NCI-H460 (cell line): ENCODE measurements at regions not wholly inside any gene's neighbourhood (a gene's known extent, or its start where the extent isn't known, plus 50 kb on each side); places are given as distances from the start of the nearest gene placed in this dataset.
"Not testable (repeated sequence)": the region's sequence is repeated elsewhere in the genome, so short reads cannot be mapped to it uniquely, and the experiment has no call there.

ENCODE experiments used
- DNase-seq: peaks from one replicate; pipeline ENCODE4 v3.0.0-alpha.2; 2016; ENCODE audit warnings: low read depth; ENCODE audit errors: extremely low read depth

DNA sequence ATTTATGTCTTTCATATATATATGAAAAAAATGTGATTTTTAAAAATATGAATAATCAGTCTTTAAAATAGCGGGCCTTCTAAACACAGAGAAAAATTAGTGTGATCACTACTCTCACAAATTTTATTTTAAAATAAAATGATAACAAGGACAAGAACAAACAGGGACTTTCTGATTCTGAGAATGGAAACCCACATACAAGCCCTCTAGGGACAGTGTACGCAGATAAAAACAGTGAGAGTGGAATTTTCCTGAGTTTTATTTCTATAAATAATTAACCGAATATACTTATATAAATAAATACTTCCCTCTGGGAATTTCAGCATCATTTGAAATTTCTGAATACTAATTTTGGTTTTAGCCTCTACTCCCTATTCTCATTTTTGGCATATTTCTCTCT is 201.4 kb upstream of the CBLB start:
- no peak for DNase-seq

DNA sequence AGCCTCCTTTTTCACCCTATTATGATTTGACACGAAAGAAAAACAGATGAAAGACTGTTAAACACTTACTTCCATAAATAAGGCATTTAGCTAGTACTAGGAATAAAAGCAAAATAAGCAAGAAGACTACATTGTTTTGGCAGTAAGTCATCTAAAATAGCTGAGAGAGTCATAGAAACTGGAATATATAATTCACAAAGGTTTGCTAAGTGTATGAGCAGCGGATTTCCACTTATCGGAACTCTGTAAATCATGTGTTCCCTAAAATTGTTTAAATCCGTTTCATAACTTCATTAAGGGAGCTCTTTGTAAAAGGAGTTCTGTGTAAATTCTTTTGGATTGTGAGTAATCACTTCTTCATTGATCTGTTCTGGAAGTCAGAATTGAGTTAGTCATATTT is 202.5 kb upstream of the CBLB start:
- no peak for DNase-seq

DNA sequence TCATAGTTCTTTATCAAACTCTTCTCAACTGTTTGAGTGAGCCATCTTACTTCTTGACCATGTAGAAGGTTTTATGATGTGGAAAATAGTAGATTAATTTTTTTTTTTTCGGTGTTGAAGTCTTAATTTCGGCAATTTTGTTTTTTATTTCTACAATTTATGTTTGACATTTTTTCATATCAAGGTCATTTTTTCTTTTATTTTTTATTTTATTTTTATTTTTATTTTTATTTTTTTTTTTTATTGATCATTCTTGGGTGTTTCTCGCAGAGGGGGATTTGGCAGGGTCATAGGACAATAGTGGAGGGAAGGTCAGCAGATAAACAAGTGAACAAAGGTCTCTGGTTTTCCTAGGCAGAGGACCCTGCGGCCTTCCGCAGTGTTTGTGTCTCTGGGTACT is 203.8 kb upstream of the CBLB start:
- DNase-seq, result not testable (repeated sequence)

DNA sequence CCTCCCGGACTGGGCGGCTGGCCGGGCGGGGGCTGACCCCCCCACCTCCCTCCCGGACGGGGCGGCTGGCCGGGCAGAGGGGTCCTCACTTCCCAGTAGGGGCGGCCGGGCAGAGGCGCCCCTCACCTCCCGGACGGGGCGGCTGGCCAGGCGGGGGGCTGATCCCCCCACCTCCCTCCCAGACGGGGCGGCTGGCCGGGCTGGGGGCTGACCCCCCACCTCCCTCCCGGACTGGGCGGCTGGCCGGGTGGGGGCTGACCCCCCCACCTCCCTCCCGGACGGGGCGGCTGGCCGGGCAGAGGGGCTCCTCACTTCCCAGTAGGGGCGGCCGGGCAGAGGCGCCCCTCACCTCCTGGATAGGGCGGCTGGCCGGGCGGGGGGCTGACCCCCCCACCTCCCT is 205.0 kb upstream of the CBLB start:
- DNase-seq, result not testable (repeated sequence)

DNA sequence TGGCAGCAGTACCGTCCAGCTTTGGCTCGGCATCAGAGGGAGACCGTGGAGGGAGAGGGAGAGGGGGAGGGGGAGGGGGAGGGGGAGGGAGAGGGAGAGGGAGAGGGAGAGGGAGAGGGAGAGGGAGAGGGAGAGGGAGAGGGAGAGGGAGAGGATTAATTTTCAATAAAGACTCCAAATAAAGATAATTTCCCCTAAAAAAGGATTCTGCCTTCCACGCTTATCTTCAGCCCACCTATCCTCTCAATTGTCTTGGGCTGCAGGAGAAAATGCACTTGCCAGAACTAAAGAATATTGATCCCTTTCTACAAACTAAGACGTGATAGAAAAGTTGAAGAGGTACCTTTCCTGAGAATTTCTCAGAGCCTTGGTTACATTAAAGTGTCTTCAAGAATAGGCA is 206.9 kb upstream of the CBLB start:
- DNase-seq, result not testable (repeated sequence)

DNA sequence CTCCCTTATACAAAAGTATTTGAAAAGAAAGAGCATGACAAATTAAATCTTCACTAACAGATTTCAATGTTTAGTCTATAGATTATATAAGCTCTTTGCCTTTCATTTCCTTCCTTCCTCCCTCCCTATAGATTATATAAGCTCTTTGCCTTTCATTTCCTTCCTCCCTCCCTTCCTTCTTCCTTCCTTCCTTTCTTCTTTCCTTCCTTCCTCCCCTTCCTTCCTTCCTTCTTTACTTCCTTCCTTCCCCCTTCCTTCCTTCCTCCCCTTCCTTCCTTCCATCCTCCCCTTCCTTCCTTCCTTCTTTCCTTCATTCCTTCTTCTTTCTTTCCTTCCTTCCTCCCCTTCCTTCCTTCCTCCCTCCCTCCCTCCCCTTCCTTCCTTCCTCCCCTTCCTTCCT is 209.8 kb upstream of the CBLB start:
- DNase-seq, result no peak

DNA sequence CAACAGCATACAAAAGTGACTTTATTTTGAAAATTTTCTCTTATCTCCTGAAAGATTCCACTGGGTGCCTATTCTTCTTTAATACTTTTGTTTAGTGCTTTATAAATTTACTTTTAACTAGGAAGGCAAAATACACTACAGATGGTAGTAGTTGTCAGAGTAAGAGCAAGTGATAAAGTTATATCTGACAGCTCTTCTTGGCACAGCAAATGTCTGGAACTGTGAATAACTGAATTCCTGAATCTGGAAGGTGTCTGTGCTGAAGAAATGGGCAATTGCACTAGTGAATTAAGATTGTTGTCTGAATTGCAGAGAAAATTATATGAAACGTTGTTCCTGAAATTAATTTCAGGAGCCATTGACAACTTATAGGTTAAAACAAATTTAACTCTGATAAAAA is 213.8 kb upstream of the CBLB start:
- DNase-seq, result no peak

DNA sequence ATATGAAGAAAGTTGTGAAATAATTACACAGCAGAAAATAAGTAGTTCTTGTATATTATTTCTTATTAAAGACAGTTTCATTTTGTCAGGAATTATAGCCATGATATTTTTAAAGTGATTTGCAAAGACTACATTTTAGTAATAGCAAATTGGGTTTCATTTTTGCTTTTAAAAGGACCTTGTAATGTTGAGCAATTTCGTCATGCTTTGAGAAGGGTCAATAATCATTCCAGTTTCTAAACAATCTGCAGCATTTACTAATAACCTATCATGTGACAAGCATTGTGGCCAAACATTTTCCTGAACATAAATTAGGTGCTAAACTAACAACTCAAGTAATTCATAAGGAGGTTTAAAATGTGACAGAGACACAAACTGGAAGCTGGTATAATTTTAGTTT is 214.4 kb upstream of the CBLB start:
- no peak for DNase-seq

DNA sequence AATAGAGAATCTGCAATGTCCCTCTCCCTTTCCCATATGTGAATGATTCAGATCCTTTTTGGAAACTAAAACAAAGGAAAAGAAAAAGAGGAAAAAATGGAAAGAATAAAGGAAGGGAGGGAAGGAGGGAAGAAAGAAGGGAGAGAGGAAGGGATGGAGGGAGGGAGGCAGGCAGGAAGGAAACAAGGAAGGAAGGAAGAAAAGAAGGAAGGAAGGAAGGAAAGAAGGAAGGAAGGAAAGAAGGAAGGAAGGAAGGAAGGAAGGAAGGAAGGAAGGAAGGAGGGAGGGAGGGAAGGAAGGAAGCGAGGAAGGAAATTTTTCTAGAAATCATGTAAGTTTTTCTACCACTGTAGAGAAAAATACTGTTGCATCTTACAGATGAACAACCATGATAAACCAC is 215.0 kb upstream of the CBLB start:
- no peak for DNase-seq

DNA sequence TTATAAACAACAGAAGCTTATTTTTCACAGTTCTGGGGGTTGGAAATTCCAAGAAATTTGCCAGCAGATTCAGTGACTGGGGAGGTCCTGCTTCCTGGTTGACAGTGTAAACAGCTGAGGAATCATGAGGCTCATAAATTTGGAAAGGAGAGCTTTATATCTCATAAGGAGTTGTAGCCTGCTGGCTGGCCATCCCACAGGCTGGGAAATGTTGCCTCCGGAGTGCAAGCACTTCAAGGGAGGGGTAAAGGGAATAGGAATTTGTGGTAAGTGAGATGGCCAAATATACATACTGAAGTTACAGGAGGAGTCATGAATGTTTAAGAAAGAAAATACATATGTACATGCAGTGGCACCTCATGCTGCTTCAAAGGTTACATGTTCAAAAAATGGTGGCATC is 217.2 kb upstream of the CBLB start:
- DNase-seq, result no peak

DNA sequence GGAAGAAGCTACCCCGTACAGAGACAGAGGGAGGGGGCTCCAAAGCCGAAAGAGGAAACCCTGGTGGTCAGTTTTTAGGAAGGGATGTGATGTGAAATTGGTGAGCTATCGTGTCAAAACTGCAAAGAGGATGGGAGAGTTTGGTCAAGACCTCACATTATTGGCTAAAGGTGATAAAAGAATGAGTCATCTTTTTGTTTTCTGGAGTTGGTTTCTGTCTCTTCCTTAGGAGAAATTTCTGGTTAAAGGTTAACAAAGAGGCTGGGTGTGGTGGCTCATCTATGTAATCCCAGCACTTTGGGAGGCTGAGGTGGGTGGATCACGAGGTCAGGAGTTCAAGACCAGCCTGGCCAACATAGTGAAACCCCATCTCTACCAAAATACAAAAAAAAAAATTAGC is 217.8 kb upstream of the CBLB start:
- no peak for DNase-seq

DNA sequence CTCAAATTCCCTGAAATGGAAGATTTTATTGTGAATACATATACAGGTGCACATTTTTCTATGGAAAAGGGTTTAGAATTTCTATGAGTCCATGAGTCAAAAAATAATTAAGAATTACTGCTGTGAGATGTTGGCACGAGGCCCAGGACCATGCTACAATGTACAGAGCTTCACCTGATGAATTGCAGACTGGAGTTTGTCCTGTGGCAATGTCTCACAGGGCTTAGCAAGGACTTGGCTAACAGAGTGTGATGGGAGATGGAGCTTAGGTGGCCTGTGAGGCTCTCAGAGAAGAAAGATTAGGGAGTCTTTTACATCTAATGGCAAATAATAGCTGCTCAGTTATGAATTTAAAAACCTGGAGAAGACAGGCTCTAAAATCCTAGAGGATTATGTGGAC is 219.5 kb upstream of the CBLB start:
- DNase-seq, result no peak

DNA sequence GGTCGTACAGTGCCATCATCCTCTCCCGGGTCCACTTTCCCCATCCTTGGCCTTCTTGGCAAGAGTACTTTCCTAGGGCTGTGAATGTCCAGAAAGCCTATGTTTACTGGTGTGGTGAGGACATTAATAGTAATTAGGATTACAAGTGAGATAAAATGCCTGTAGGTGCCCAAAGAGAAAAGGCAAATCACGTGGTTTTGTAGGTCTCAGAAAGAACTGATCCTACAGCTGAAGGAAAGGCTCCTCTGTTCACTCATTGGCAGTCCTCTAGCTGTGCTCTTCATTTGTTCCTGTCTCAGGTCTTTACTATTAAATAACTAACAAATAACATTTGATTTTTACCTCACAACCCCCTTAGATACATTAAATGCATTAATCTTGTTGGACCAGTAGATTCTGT is 220.1 kb upstream of the CBLB start:
- DNase-seq, result no peak

DNA sequence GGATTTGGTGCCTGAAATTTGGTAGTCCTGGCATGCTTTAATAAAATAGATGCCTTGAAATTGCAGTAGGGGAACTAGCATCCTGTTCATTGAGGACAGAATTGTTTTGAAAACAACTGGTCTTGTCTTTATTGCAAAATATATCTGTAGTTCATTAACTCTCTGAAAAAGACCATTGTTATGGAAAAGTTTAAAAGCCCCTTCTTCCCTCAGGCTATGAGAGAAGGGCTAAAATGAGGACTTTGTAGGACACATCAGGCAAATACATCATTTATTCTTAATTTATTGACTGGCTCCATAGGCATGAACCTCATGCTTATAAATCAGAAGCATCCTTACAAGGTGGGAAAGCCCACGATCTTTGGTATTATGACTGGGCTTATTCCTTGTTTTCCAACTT is 221.0 kb upstream of the CBLB start:
- no peak for DNase-seq

DNA sequence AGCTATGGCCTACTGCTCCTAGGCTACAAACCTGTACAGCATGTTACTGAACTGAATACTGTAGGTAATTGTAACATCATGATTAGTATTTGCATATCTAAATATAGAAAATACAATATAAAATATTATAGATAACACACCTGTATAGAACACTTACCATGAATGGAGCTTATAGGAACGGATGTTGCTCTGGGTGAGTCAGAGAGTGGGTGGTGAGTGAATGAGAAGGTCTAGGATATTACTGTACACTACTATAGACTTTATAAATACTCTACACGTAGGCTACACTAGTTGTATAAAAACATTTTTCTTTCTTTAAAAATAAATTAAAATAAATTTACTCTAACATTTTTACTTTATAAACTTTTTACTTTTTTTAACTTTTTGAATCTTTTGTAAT is 224.0 kb upstream of the CBLB start:
- DNase-seq, result no peak

DNA sequence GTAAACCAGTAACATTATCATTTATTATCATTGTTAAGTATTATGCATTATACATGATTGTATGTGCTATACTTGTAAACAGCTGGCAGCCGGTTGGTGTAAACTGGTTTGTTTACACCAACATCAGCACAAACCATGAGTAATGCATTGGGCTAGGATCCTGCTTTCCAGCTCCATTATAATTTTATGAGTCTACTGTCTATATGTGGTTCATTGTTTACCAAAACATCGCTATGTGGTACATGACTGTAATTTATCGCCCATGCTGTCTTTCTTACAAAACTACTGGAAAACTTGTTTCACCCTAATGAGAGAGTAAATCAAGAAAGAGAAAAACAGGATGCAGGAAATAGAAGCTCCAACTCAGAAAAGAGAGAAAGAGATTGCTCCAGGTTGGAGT is 224.8 kb upstream of the CBLB start:
- DNase-seq, result no peak

DNA sequence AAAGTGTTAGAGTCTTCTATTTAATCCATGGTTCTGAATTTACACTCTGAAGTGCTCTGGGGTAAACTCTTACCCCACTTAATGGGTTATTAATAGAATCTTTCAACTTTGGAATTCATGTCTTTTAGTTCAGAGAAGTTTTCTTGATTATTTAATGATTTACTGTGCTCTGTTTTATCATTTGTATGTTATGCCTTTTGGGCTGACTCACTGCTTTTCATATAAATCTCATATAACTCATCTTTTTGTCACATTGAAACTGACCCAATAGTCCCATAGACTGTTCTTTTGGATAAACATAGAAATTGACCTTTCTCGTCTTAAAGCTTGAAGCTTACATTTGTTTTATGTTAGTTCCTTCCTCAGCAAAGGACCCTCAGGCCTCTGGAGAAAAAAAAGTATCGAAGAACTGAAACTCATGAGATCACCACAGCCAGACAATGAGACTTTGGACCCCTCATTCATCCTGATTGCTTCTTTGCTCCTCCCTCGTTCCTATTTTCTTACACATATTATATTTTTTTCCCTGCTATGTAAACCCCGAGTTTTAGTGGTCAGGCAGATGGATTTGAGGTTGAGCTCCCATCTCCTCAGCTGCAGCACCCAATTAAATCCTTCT is 229.1 kb upstream of the CBLB start:
- no peak for DNase-seq

DNA sequence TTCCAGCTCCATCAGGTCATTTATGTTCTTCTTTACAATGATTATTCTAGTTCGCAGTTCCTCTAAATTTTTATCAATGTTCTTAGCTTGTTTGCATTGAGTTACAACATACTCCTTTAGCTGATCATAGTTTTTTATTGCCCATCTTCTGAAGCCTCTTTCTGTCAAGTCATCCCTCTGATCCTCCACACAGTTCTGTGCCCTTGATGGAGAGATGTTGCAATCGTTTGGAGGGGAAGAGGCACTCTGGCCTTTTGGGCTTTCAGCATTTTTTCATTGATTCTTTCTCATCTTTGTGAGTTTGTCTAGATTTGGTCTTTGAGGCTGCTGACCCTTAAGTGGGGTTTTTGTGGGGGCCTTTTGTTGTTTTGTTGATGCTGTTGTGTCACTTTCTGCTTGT is 234.6 kb upstream of the CBLB start:
- DNase-seq, result no peak

DNA sequence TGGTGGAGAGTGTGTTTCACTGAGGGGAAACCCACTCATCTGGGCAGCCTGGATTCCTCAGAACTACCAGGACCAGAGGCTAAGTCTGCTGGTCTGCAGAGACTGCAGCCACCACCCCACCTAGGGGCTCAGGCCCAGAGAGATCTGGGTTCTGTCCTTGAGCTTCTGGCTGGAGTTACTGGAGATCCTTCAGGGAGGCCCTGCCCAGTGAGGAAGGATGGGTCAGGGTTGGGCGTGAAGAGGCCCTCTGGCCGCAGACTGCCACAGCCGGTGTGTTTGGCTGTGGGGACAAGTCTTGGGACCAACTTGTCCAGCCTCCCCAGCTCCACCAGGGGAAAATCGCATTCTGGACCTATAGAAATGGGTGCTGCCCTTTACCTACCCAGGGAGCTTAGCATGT is 235.3 kb upstream of the CBLB start:
- no peak for DNase-seq

DNA sequence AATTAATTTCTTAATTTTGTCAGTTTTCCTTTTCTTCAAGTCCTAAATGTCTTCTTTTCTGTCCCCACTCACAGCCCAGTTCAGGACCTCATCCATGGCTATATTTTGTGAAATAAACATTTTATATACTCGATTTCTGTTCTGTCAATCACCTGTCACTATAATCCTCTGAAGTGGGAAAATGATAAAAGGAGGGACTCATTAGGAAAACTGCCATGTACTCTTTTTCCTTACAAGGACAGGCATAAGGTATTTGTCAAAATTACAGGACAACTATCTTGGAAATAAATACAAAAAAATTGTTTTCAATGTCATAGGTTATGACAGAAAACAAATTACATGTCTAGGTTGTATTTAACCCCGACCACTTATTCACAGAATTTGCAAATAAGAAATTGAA is 240.1 kb upstream of the CBLB start:
- DNase-seq, result no peak

DNA sequence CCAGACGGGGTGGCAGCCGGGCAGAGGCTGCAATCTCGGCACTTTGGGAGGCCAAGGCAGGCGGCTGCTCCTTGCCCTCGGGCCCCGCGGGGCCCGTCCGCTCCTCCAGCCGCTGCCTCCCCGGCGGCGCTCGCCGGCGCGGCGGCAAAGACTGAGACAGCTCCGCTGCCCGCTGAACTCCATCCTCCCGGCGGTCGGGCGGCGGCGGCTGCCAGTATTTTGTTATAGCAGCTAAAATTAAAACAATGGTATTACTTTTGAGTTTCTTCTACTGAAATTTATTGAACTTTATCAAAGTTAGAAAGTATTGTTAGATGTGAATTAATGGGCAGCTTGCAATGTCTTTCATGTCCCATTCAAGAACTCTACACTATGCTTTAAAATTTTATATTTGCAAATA is 243.7 kb upstream of the CBLB start:
- not testable (repeated sequence) for DNase-seq

DNA sequence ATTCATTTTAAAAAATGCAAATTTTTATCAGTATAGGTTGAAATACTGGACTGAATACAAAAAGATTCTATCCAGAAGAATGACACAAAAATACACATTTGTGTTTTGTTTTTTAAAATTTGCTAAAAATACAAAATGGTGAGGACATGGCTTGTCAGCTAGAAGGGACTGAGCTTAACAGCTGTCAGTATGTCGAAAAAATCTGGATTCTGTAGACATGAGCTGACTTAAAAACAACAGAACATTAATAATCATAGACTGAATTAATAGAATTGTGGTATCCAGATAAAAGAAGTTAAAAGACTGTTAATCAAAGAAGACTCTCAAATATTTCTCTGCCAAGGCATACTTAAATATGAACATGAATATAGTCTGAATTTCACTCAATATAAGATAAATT is 244.9 kb upstream of the CBLB start:
- no peak for DNase-seq

DNA sequence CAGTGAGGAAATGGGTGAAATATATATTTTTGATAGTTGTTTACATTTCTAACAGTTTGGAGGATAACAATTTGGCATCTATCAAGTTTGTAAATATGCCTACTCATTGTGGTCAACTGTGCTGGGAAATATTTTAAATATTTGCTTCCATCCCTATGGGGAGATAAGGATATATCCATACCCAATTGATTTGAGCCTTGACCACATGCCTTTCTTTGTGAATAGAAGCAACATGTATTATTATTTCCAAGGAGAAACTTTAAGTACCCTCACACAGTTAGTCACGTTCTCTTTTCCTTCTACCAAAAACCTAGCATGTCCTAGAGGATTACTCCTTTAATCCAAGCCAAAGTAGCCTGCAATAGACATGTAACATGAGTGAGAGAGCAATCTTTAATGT is 245.4 kb upstream of the CBLB start:
- peak; percentile 65 for DNase-seq

DNA sequence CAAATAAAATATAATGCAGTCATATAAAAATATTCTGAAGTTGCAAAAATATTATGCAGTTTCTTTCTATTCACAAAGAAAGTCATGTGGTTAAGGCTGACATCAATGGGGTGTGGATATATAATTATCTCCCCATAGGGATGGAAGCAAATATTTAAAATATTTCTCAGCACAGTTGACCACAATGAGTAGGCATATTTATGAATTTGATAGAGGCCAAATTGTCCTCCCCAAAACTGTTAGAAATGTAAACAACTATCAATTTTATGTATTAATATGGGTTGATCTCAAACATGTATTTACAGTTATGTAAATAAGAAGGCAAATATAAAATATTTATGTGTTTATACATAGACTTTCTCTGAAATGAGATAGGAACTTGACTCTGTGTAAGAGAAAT is 246.0 kb upstream of the CBLB start:
- DNase-seq, result peak; percentile 65
